Stimulated activated CD8-positive, alpha-beta memory T cell treated with anti-CD3 and anti-CD28 coated beads, Interleukin-2, amount 100 ng/mL, for 48 hours (primary cell): ENCODE measurements at regions not wholly inside any gene's neighbourhood (a gene's known extent, or its start where the extent isn't known, plus 50 kb on each side); places are given as distances from the start of the nearest gene placed in this dataset.
"Not testable (repeated sequence)": the region's sequence is repeated elsewhere in the genome, so short reads cannot be mapped to it uniquely, and the experiment has no call there.

ENCODE experiments used
- DNase-seq, 2 donors: peaks; one replicate each; pipeline ENCODE4 v3.0.0-alpha.2; 2020; ENCODE audit warnings: low read depth in 2 of 2

DNA sequence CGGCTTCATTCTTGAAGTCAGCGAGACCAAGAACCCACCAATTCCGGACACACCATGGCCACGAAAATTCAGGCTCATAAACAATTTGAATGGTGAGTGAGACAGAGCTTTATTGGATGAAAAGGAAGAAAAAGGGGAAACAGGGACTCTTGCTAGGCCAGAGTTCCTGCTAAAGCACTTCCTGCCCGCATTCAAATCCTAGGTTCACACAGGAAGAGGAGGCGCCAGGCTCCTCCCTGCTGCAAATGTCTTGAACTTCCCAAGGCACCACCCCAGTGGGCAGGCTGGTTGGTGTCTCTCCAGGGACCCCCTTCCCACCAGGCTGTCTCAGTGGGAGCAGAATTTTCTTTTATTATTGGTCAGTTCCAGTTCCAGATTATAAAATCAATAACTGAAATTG is 121.2 kb downstream of the FSCB start:
- DNase-seq, result no peak

DNA sequence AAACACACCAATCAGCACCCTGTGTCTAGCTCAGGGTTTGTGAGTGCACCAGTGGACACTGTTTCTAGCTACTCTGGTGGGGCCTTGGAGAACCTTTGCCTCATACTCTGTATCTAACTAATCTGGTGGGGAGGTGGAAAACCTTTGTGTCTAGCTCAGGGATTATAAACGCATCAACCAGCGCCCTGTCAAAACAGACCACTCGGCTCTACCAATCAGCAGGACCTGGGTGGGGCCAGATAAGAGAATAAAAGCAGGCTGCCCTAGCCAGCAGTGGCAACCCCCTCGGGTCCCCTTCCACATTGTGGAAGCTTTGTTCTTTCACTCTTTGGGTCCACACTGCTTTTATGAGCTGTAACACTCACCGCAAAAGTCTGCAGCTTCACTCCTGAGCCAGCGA is 121.8 kb downstream of the FSCB start:
- DNase-seq, result not testable (repeated sequence)

DNA sequence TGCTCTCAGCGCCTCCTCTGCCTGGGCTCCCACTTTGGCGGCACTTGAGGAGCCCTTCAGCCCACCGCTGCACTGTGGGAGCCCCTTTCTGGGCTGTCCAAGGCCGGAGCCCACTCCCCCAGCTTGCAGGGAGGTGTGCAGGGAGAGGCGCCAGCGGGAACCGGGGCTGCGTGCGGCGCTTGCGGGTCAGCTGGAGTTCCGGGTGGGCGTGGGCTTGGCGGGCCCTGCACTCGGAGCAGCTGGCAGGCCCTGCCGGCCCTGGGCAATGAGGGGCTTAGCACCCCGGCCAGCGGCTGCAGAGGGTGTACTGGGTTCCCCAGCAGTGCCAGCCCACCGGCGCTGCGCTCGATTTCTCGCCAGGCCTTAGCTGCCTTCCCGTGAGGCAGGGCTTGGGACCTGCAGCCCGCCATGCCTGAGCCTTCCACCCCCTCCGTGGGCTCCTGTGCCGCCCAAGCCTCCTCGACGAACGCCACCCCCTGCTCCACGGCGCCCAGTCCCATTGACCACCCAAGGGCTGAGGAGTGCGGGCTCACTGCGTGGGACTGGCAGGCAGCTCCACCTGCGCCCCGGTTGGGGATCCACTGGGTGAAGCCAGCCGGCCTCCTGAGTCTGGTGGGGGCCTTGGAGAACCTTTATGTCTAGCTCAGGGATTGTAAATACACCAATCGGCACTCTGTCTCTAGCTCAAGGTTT is 122.3 kb downstream of the FSCB start:
- DNase-seq, result not testable (repeated sequence)

DNA sequence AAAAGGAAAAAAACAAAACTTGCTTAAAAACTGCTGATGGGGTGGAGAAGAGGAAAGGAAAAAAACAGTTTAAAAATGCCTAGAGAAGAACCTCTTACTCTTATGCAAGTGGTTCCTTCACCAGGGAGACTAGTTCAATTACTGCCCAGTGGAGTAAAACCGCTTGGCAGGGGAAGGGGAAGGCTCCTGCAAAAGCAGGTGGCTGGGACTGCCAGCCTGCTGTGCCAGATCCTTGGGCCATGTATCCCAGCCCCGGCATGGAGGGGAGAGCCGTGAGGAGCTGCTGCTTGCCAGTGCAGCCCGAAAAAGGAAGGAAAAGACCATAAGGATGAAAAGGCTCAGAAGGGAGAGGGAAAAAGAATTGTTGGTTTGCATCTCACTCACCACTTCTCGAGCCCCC is 123.0 kb downstream of the FSCB start:
- no peak for DNase-seq

DNA sequence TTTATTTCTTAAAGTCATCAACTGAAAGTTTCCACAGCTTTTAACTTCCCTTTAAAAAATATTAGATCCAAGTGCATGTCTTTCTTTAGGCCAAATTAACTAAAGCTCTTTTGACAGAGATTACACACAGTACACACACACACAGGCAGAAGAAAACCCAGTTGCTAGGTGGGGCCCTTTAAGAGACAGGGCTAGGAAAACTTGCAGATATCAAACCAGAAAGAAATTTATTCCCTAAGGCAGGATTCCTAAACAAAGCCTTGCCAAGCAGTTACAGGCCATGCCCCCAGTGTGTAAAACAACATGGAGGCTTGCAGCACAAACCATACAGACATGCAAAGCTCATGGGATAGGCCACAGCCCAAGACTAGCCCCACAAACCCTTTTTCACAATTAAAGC is 123.4 kb downstream of the FSCB start:
- no peak for DNase-seq

DNA sequence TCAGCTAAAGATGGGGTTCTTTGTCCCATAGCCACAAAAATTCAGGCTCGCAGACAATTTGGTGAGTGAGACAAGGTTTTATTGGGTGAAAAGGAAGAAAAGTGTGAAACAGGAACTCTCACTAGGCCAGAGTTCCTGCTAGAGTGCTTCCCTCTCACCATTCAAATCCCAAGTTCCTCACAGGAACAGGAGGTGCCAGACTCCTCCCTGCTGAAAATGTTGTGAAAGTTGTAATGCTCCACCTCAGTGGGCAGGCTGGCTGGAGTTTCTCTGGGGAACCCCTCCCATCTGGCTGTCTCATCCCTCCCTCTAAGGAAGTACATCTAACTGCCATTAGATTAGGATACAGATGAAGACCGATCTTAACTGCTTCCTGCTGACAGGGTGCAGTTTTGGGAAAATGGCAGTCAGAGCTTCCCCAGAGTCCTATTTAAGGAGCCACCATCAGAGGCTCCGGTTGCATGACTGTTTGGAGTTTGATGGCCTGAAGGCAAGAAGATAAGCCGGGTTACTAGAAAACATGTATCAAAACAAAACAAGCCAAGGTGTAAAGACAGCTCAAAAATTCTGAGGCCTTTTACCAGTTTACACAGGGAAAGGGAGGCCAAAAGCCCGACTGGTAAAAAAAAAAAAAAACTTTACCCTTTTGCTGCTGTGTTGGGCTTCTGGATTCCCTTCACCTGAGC is 127.6 kb downstream of the FSCB start:
- DNase-seq, result no peak

DNA sequence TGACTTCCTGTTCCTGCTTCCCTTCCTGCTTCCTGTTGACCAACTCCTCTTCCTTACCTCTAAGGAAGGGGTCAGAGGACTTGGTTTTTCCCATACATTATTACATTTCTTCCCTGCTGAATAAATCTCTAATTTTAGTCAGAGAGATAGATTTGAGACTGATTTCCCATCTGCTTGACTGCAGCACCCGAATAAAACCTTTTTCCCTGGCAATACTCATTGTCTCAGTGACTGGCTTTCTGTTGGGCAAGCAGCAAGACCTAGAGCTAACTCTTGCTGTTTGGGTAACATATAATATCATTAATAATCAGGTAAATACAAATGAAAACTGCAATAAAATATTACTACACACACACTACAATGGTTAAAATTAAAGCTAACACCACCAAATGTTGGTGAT is 132.2 kb downstream of the FSCB start:
- no peak for DNase-seq

DNA sequence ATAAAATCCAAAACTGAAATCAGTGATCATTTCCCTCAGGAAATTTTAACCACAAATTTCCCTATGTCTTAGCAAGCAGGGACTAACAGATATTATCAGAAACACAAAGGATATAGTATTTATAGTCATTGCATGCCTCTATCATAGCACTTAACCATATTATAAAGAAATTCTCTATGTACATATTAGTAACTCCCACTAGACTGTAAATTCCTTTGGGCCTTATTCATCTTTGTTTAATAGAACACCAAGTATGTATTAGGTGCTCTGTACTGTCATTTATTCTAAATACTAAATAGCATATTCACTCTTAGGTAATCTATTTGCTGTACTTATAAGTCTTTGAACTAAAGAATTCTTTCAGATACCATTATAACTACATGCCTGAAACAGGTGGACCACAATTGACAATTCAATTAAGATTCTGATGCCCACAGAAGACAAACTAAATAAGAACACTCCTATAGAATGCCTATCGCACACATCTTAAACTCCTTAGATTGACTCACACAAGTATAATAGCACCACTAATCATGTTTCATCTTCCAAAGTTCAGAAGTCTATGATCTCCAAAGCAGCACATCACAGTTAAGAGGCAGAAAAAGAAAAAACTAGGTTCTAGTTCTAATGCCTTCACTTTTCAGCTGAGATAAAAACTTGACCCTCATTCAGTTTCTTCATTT is 134.1 kb downstream of the FSCB start:
- DNase-seq, result no peak

DNA sequence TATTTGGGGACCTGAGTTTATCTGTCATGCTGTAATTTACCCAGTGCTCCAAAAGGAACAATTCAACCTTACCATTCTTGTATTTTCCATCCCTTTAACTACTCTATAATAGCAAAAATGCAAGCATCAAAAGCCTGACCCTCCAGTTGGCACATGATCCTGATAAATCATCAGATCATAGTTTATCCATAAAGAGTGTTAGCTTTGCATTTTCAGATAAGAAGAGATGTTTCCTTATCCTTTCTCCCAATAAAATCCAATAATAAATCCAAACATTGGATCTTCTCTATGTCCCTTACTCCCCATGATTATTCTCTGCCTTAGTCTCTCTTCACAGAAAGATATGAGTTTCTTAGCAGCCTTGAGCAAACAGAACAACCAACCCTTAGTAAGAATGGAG is 134.9 kb downstream of the FSCB start:
- no peak for DNase-seq

DNA sequence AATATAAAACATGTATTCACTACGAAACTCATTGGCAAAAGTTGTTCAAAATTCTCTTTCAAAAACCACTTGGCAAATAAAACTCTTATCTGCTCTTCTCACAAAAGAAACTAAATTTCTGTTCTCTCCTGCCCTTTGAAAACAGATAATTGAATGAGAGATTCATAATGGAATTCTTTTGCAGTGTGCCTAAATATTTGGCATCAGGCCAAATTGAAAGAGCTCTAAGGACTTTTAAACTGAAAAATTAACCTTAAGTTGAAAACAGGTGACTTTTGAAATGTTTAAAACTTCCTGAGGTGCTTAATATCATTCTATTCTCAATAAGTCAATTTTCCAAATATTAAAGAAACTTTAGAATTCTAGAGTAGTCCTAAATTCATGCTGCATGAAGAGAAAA is 136.4 kb downstream of the FSCB start:
- DNase-seq, result no peak

DNA sequence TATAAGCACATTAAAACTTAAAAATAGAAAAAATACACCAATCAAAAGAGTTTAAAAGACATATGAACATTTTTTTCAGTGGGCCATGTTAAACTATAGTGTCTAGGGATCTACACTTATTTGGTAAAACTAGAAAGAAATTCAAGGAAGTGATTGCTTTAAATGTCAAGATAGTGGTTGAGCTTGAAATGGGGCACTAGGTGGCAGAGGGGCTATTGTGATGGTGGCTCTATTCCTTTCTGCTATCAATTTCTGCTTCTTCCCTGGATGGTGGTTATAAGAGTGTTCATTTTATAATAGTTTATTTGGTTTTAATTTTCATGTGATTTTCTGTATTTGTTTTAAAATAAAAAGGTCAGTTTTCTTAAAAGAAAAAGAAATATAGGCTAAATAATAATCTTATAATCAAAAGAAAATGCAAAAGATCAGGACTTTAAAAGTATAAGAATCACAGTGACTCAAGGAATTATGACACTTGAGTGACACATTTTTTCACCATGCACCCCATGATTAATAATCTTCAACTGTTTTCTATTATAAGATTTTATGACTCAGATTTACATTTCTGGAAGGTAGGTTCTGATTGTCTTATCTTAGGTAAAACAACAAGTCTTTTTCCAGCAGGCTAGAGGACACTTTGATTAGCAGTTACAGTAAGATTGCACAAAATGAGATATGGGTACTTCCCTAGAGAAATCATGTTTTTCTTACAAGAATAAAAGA is 137.5 kb downstream of the FSCB start:
- no peak for DNase-seq

DNA sequence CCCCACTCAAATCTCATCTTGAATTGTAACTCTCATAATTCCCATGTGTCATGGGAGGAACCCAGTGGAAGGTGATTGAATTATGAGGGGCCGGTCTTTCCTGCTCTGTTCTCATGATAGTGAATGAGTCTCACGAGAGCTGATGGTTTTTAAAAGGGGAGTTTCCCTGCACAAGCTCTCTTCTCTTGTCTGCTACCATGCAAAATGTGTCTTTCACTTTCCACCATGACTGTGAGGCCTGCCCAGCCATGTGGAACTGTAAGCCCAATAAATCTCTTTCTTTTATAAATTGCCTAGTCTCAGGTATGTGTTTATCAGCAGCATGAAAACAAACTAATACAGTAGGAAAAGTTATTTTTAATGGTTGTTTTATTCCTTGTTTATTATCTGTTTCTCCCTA is 146.0 kb downstream of the FSCB start:
- DNase-seq, result no peak

DNA sequence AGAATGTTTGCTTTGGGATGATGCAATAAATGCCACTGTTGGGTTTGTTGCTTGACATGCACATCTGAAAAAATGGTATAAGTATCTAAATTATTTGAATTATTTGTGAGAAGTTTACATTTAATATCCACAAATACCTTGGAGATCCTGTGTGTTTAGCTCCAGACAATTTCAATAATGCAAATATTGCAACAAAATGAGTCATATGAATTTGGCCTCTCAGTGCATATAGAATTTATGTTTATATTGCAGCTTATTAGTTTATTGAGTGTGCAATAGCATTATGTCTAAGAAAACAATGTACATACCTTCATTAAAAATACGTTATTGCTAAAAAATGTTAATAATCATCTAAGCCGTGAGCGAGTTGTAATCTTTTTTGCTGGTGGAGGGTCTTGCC is 153.3 kb downstream of the FSCB start:
- no peak for DNase-seq

DNA sequence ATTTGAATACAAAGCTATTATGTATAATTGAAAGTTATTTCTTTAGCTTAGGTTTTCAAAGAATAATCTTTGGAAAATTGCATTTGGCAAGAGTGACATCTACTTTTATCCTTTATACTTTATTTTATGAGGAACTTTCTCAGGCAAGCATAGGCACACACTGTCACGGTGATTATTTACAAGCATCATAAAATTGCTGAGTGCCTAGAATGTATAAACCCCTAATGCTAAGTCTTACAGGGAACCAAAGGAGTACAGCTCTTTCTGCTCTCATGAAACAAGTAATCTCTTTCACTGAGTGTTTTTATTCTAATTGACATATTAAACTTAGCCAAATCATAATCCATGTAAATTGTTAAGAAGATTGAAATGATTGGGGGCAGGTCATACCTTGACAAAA is 154.9 kb downstream of the FSCB start:
- DNase-seq, result no peak

DNA sequence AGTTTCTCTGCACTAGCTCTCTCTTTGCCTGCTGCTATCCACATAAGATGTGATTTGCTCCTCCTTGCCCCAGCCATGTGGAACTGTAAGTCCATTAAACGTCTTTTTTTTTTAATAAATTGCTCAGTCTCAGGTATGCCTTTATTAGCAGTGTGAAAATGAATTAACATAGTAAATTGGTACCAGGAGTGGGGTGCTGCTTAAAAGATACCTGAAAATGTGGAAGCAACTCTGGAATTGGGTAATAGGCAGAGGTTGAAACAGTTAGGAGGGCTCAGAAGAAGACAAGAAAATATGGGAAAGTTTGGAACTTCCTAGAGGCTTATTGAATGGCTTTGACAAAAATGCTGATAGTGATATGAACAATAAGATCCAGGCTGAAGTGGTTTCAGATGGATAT is 159.8 kb downstream of the FSCB start:
- no peak for DNase-seq

DNA sequence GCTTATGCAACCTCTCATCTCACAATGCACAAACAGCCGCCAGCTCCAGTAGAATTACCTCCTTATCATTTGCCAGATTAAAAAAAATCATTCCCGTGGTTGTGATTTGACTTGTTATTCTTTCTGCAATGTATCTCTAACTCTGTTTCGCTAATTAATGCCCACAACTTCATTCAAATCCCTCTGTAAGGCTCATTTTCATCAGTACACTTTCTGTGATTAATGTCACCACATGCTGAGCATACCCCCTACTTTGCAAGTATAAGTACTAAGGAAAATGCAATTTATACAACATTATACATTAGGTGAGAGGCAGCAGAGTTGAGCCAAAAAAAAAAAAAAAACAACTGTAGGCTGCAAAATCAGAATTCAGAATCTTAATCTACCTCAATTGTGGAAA is 166.0 kb downstream of the FSCB start:
- DNase-seq, result no peak

DNA sequence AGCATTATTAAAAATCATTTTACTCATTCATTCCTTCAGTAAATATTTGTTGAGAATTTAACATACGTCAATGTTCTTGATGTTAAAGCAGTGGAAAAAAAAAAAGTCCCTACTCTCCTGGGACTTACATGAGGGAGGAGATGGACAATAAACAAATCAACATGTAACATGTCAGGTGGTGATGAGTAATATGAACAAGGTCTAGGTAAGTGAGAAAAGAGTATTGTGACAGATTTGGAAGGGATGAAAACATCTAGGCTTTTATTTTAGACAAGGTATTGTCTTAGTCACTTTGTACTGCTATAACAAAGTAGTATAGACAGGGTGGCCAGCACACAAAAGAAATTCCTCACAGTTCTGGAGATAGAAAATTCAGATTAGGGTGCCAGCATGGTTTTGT is 167.2 kb downstream of the FSCB start:
- DNase-seq, result no peak

DNA sequence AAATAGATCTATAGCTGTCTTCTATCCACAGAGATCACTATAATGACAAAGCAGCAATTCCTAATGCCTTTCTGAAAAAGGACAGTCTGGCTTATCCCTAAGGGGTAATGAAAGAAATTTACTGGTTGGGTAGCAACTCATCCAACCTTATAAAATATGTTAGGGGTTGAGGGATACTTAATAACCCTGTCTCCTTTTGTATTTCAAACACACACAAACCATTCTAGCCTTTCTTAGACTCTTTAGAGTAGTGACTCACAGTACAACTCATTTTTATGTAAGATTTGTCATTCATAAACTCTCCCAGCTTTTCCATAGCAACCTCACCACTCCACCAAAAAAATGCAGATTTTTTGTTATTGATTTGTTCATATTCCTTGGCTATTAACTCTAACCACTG is 167.9 kb downstream of the FSCB start:
- DNase-seq, result no peak

DNA sequence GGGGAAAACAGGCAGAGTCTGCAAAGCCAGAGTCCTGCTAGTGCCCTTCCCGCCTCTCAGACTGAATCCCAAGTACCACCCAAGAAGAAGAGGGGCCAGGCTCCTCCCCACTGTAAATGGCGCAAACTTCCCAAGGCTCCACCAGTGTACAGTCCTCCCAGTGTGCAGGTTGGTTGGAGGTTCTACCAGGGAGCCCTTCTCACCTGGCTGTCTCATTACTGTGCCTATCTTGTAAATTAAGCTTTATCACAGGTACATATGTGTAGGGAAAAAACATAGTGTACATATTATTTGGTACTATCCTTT is 189.7 kb downstream of the FSCB start:
- DNase-seq, result no peak

DNA sequence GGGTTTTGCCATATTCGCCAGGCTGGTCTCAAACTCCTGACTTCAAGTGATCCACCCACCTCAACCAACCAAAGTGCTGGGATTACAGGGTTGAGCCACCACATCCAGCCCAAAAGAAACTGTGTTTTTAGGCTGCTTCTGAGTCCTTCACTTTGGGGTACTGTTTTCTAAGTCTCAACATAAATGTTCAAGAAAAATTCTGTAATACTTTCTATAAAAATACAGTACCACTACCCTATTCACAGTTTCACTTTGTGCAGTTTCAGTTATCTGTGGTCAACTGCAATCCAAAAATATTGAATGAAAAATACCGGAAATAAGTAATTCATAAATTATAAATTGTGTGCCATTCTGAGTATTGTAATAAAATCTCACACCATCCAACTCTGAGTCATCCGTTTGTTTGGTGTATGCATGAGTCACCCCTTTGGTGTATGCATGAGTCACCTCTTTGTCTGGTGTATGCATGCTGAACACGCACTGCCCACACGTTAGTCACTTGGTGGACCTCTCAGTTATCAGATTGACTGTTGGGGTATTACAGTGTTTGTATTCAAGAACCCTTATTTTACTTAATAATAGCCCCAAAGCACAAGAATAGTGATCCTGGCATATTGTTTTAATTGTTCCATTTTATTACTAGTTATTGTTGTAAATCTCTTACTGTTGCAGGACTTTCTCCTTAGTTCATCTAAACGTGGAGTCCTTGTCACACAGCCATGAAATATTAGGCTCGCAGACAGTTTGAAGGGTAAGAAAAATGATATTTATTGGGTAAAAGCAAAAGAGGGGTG is 190.2 kb downstream of the FSCB start:
- no peak for DNase-seq

DNA sequence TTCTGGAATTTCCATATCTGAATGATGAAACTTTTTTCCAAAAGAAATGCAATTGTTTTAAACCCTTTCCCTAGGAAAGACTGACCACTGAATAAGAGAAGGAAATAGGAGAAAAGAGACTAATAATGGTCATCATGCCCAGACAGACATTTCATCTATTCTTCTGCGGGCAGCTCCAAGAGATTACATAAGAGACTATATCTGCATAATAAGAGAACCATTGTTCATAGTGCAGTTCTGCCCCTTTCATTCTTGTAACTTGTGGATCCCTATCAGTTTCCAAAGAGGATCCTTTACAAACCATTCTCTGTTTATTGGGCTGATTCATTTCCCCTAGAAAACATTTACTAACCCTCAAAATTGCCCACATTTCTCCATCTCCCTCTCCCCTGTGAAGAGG is 197.8 kb downstream of the FSCB start:
- no peak for DNase-seq

DNA sequence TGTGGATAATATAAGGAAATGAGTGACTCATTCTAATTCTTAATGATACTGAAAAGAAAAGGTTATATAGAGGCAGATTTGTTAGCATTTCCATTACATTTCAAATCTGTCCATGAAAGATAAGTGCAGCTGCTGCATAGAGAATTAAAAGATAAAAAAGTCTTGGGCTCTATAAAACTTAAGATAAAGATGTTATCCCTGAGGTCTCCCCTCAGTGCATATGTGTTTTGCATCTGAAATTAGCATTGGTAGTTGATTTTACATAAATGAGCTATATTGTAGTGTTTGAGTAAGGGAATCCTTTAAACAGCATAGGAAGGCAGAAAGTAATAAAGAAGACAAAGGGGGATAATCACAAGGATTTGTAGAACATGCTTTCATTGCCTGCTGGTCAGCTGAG is 206.2 kb downstream of the FSCB start:
- no peak for DNase-seq
